ENCODE measurements at regions not wholly inside any gene's neighbourhood (a gene's known extent, or its start where the extent isn't known, plus 50 kb on each side); places are given as distances from the start of the nearest gene placed in this dataset.

GRCh38 chr10:130964771-130965170 is 346.8 kb downstream of the TCERG1L start:
- no peak for TF ChIP-seq CTCF (conservative IDR thresholded peaks at IDR 0.05; ENCODE audit: low read depth, low read length)
- no peak for TF ChIP-seq EZH2 (IDR thresholded peaks at IDR 0.05; ENCODE audit: borderline replicate concordance, low read depth, low read length, poor library complexity, severe bottlenecking)

Data from A673 (cell line).